ENCODE measurements at regions not wholly inside any gene's neighbourhood (a gene's known extent, or its start where the extent isn't known, plus 50 kb on each side); places are given as distances from the start of the nearest gene placed in this dataset.

GRCh38 chr3:187610981-187611511 lies 59.1 kb downstream of the SST start:
- no peaks in the 10 kb centered on the region for H3K27me3 ChIP-seq
- H3K9me3 ChIP-seq, result no peaks in the 10 kb centered on the region
- H3K36me3 ChIP-seq (ENCODE audit: low read depth, missing control alignments), result no peaks in the 10 kb centered on the region
- peak overlapping the region in 1 of 2 donors; percentile 13 for H3K27ac ChIP-seq
- 38 to 42% methylated on average over 1 of the region's 1 CpG for WGBS, 2 donors
- no peaks in the 10 kb centered on the region for H3K4me1 ChIP-seq
- intact Hi-C loops (cut with DNase I; ENCODE audit: low total_unique reads), result no loop called here
- no peak overlapping the region for H3K4me3 ChIP-seq
- TF ChIP-seq CTCF (IDR thresholded peaks at IDR 0.05), result no peak
- TF ChIP-seq POLR2A (IDR thresholded peaks at IDR 0.05), result no peak
- DNase-seq, result no peak

GRCh38 chr3:187594272-187594671 lies 75.9 kb downstream of the SST start:
- Histone ChIP-seq H3K36me3 (ENCODE audit: low read depth, missing control alignments) (no peaks in the 10 kb centered on the region), H3K27me3 (no peaks in the 10 kb centered on the region), H3K27ac (no peak overlapping the region), H3K4me1 (peaks cover 6% of the 10 kb centered on the region), H3K9me3 (no peaks in the 10 kb centered on the region), H3K4me3 (no peak overlapping the region)
- intact Hi-C loops (cut with DNase I; ENCODE audit: low total_unique reads), result no loop called here
- WGBS, 2 donors, result 40 to 73% methylated on average over 2 of the region's 2 CpGs
- DNase-seq, result no peak
- TF ChIP-seq CTCF (IDR thresholded peaks at IDR 0.05) (no peak), POLR2A (IDR thresholded peaks at IDR 0.05) (no peak)

GRCh38 chr3:187593451-187593850 lies 76.7 kb downstream of the SST start:
- TF ChIP-seq POLR2A (IDR thresholded peaks at IDR 0.05), result no peak
- no peak for TF ChIP-seq CTCF (IDR thresholded peaks at IDR 0.05)
- intact Hi-C loops (cut with DNase I; ENCODE audit: low total_unique reads), result no loop called here
- WGBS, 2 donors, result 72 to 86% methylated on average over 5 of the region's 5 CpGs
- Histone ChIP-seq H3K9me3 (no peaks in the 10 kb centered on the region), H3K27ac (no peak overlapping the region), H3K4me1 (peaks cover 6% of the 10 kb centered on the region), H3K4me3 (no peak overlapping the region), H3K36me3 (ENCODE audit: low read depth, missing control alignments) (no peaks in the 10 kb centered on the region), H3K27me3 (no peaks in the 10 kb centered on the region)
- no peak for DNase-seq

- Histone ChIP-seq H3K4me3 (no peak overlapping the region), H3K36me3 (ENCODE audit: low read depth, missing control alignments) (no peaks in the 10 kb centered on the region), H3K27ac (no peak overlapping the region), H3K27me3 (no peaks in the 10 kb centered on the region), H3K4me1 (peaks cover 6% of the 10 kb centered on the region), H3K9me3 (no peaks in the 10 kb centered on the region)
- 55 to 61% methylated on average over 10 of the region's 10 CpGs for whole genome bisulfite sequencing, 2 donors
- intact Hi-C loops (cut with DNase I; ENCODE audit: low total_unique reads), result no loop called here
- TF ChIP-seq POLR2A (IDR thresholded peaks at IDR 0.05) (no peak), CTCF (IDR thresholded peaks at IDR 0.05) (no peak)
- no peak for DNase-seq
These were observed 79.2 kb downstream of the SST start for GRCh38 chr3:187590861-187591576.

GRCh38 chr3:187587076-187587475 lies 83.1 kb downstream of the SST start:
- H3K9me3 ChIP-seq, result no peaks in the 10 kb centered on the region
- H3K36me3 ChIP-seq (ENCODE audit: low read depth, missing control alignments), result no peaks in the 10 kb centered on the region
- no peak for DNase-seq
- H3K4me1 ChIP-seq, result peaks cover 4% of the 10 kb centered on the region
- H3K27ac ChIP-seq, result no peak overlapping the region
- WGBS, 2 donors, result 88 to 90% methylated on average over 4 of the region's 4 CpGs
- intact Hi-C loops (cut with DNase I; ENCODE audit: low total_unique reads), result no loop called here
- no peak for TF ChIP-seq CTCF (IDR thresholded peaks at IDR 0.05)
- TF ChIP-seq POLR2A (IDR thresholded peaks at IDR 0.05), result no peak
- H3K4me3 ChIP-seq, result no peak overlapping the region
- H3K27me3 ChIP-seq, result no peaks in the 10 kb centered on the region

All from testis (tissue), 2 donors.